ENCODE measurements at regions not wholly inside any gene's neighbourhood (a gene's known extent, or its start where the extent isn't known, plus 50 kb on each side); places are given as distances from the start of the nearest gene placed in this dataset.

DNA sequence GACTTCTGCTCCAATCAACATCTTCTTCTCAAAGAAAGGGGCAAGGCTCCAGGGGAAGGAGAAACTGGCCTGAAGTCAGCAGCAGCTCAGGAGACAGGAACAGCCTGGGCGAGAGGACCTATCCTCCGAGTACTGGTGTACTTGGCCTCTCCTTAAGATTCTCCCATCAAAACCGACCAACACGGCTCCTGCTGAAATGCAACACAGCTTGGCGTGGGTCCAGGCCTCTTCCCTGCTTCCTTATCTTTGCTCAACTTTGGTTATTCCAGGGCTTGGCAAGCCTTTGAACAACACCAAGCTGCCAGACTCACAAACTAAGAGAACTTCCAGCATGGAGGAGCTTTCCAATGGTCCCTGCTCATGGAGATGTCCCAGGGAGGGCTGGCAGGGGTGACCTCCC is 377.4 kb downstream of the BCL11B start:
- no peak for TF ChIP-seq POLR2A (IDR thresholded peaks at IDR 0.05; ENCODE audit: extremely low read depth, insufficient read length)
- TF ChIP-seq, protein P1, sequence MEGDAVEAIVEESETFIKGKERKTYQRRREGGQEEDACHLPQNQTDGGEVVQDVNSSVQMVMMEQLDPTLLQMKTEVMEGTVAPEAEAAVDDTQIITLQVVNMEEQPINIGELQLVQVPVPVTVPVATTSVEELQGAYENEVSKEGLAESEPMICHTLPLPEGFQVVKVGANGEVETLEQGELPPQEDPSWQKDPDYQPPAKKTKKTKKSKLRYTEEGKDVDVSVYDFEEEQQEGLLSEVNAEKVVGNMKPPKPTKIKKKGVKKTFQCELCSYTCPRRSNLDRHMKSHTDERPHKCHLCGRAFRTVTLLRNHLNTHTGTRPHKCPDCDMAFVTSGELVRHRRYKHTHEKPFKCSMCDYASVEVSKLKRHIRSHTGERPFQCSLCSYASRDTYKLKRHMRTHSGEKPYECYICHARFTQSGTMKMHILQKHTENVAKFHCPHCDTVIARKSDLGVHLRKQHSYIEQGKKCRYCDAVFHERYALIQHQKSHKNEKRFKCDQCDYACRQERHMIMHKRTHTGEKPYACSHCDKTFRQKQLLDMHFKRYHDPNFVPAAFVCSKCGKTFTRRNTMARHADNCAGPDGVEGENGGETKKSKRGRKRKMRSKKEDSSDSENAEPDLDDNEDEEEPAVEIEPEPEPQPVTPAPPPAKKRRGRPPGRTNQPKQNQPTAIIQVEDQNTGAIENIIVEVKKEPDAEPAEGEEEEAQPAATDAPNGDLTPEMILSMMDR (IDR thresholded peaks at IDR 0.05; ENCODE audit: low read depth, low read length): no peak

All from NB4 (cell line).